NCI-H2227 (cell line): ENCODE measurements at regions not wholly inside any gene's neighbourhood (a gene's known extent, or its start where the extent isn't known, plus 50 kb on each side); places are given as distances from the start of the nearest gene placed in this dataset.
"Not testable (repeated sequence)": the region's sequence is repeated elsewhere in the genome, so short reads cannot be mapped to it uniquely, and the experiment has no call there.

Experiments
- DNase-seq: peaks from one replicate; lab custom pipeline; 2025; ENCODE audit not compliant: unreplicated experiment; lab: John Stamatoyannopoulos, UW

DNA sequence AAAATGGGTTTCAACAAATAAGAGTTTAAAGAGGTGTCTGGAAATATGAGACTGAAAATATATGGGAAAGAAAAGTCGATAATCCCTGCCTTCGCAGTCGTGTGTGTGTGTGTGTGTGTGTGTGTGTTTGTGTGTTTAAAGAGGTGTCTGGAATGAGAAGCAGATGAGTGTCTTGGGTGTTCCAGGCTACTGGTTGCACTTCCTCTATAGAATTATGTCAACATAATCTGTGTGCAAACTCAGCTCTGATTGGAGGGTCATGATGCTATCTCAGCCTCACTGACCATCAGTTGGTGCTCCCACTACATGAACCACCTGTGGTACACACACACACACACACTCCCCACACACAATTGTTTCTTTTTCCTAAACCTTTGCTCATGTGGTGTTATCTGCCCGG is 347.3 kb downstream of the NPIPA8 start:
- DNase-seq = no peak

DNA sequence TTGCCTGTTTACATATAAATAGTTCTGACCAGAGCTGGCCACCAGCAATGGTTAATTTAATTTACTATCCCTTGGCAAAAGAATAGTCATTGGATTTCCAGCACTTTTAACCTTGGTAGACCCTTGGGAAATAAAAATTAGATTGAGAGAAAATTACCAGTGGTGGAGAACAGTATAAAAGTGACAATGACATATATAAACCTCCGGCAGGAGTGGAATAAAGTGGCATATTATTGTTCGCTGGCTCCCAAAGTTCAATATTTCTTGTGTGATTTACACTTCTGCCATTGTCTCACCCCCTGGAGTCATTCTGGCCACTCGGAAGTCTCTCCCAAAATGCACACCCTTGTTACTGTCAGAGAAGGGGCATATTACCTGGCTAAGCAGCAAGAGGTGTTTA is 347.7 kb downstream of the NPIPA8 start:
- DNase-seq = no peak

DNA sequence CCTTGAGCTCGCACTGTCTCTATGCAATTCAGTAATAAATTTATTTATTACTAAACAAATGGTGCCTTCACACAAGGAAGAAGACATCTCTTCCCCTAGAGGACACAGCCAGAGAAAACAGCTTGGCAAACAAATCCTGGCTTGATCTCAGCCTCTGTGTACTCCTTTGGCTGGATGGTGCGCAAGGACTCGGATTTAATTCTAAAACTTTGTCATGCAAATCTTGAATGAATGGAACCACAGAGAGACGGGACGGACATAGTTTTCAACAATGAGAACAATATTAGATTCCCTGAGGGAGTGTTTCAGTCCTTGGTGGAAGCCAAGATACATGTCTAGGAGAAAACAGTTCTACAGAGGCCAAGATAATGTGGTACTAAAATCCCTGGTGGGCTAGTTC is 349.5 kb downstream of the NPIPA8 start:
- DNase-seq = no peak

DNA sequence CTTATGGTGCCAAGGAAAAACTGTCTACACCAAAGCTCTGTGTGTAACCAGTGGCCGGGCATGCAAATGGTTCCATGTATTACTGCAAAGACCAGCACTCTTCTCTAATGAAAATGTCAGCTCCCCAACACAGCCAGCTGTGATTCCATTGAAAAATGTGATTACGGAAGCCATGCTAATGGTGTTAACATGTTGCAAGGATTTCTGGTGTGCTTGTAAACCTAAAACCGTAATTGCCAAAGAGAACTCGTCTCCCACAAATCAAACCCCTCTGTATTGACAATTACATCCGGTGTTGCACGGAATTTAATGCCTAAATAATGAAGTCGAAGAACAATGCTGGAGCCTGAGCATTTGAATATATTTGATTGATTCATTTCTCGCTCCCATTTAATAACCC is 351.7 kb downstream of the NPIPA8 start:
- DNase-seq = no peak

DNA sequence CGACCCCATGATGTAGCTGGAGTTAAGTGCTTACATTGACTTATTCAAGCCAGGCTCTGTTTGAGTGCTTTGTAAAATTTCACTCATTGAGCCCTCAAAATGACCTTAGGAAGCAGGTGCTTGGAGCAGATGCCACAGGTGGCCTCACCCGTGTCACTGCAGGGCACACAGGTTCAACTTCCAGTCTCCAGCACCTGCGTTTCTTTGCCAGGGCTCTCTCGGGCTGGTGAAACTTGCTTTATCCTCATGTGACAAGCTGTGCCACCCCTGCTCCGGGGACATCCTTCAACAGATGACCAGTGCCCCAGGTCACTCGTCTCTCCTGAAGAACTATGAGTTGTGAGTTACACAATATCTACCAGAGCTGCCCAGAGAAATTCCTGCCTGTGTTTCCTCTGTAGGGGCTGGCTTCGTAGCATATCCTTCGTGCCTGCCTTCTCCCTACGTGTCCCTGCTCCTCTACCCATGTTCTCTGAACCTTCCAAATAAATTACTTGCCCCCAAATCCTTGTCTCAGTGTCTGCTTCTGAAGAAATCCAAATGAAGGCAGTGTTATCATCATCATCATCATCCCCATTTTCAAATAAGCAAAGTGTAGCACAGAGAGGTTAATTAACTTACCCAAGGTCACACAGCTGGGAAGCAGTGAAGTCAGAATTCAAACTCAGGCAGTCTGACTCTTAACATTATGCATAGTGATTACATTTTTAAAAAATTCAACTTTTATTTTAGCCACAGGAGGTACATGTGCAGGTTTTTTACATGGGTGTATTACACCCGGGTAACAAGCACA is 352.5 kb downstream of the NPIPA8 start:
- no peak for DNase-seq

DNA sequence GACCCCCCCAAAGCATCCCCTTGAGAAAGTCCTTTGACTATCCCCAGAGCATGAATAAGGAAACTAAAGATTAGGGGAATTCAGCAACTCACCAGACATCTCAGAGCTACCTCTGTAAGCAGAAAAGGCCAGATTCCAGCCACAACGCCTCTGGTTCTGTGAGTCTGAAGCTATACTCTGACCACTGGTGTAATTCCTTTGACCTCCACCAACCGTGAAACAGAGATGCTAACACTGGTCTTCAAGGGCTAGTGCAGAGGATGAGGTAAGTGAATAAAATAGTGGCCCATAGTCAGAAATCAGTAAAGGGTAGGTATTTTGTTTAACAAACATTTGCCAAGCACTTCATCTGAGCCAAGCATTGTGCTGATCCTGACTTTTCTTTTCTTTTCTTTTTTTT is 353.4 kb downstream of the NPIPA8 start:
- DNase-seq = no peak

DNA sequence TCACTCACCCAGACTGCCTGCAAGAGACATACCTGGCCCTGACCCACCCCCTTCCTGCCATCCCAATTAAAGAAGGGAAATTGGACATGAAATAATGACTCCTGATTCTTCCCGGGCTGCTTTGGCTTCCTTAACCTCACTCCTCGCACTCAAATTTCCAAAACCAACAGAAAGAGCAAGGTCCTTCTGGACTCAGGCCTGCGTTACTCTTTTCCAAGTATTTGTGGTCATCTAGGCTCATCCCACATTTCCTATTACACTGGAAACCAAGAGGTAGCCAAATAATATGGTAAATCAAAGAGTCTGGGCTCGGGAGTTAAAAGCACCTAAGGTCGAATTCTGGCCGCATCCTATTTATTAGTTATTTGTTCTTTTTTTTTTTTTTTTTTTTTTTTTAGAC is 359.3 kb downstream of the NPIPA8 start:
- no peak for DNase-seq

DNA sequence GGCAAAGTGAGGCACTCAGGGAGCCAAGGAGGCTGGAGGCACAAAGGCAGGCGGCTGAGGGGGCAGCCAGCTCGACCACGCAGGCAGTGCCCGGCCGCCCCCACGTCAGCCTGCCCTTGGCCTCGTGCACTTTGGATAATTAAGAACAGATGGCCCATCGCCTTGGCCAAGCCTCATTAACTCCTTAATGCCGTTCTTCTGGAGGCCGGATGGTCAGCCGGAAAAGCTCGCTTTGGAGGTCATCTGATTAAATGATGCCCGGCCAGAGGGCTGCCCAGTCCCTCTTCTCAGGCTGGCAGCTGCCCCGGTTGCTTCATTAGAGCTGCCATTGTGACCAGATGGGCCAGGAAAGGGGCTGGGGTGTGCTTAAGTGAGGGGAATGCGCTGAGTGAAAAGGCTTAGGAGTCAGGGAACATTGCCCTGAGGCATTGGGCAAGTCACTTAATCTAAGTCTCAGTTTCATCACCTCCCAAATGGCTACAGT is 364.0 kb downstream of the NPIPA8 start:
- no peak for DNase-seq

DNA sequence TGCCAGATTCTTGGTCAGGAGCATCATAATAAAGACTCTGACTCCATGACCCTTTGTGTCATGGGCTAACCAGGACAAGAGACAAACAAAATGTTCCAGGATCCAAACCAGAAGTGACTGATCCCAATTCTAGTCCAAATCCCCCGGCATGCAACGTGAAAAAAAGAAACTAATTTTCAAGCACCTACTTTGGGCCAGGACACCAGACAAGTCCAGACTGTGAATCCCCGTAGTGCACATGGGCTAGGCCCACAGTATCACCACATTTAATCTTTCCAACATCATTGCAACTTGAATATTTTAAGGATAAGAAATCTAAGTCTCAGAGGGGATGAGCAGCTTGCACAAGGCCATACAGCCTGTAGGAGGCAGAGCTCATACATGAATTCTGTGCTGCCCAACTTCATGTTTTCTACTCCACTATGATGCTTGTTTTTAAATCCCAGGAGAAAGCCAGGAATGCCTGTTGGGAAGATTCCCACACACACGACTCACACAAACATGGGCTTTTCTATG is 365.7 kb downstream of the NPIPA8 start:
- DNase-seq = no peak

DNA sequence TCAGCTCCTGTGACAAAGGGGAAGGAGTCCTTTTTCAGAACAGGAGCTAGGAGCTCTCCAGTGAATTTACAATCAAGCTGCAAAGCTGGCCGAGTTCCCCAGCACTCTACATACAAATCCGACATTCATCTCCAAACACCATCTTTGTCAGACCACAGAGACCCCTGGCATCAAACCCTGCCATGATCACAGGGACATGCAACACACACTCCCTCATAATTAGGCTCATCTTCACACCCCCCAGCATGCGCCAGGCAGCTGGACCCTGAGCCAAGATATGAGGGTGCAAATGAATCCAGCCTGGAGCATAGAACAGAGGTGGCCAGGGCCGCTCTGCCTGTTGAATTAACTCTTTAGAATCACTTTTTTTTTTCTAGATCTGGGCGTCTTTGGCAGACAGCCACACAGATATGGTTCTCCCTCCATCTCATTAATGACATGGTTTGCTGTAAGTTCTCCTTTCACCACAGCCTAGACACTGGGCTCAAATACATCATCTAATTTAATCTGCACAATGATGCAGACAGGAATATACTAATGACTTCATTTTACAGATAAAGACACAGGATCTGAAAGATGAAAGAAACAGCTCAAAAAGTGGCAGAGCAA is 366.3 kb downstream of the NPIPA8 start:
- DNase-seq = no peak

DNA sequence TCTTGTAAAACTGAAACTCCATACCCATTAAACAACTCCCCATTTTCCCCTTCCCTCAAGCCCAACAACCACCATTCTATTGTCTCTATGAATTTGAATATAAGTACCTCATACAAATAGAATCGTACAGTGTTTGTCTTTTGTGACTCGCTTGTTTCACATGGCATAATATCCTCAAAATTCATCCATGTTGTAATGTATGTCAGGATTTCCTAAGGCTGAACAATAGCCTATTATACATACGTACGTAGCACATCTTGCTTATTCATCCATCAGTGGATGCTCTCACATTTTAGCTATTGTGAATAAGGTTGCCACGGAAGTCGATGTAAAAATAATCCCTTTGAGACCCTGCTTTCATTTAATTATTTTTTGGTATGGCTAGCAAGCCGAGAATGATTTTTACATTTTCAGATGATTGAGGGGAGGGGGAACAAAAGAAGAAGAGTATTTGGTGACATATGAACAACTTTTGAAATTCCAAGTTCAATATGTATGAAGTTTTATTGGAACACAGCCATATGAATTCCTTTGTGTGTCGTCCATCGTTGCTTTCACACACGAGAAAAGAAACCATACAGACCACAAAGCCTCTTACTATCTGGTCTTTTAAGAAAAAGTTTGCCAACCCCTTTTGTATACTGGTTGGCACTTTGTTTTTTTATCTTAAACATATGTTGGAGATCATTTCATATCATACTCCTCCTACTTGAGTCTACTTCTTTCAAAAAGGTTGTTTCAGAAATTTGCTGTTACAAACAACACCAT is 371.2 kb downstream of the NPIPA8 start:
- DNase-seq = no peak

DNA sequence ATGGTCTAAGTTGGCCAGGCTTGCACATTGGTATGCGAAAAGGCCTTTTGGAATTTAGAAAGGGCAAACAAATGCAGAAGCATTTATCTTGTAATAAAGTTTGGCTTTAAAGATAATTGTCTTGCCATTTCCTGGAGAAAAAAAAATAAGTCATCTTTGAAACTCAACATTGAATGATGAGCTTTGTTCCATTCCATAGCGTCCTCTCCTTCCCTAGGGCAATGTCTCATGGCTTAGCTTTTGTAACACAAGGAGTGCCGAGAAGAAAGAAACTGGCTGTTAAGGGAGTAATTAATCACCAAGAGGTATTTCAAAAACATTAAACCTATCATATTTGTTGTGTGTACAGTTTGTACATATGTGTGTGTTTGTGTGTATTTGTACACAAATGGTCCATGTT is 372.3 kb downstream of the NPIPA8 start:
- DNase-seq = no peak

DNA sequence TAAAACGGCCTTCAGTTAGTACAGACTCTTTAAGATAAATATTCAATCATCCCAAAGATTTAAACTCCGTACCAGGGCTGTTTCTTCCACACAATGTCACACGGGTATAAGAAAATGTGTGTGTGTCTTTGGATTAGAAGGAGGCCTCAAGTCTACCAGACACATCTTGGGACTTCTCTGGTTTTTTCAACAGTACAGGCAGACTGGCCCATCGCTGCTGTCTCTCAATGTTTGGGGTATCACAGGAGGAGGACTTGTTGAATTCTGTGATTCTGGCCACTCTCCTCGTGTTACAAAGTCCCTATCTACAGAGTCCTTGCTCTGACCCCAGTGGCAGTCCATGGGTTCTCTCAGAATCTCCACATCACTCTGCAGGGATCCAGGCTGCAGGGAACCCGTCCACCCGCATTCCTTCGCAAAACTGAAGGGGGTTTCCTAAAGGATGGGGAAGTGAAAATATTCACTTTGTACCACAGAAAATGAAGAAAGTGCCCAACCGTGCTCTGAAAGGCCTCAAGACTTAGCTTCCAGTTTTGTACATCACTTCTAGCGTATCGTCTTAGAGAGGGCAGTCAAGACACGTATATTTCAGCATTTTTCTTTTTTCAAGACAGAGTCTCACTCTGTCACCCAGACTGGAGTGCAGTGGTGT is 373.2 kb downstream of the NPIPA8 start:
- DNase-seq = no peak

DNA sequence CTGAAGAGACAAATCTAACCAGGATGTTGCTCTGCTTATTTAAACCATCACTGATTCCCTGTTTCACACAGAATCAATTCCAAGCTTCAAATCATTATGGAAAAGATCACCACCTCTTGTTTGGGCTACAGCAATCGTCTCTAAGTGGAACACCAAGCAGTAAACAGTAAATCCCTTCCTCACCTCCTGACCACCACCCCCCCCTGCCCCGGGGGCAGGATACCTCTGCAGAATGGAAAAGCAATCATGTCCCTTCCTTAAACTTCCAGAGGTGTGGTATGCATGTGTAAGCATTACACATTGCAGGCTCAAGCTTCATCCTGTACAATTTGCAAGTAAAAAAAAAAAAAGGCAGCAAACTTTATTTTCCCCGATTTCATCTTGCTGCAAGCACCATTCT is 373.8 kb downstream of the NPIPA8 start:
- DNase-seq = no peak

DNA sequence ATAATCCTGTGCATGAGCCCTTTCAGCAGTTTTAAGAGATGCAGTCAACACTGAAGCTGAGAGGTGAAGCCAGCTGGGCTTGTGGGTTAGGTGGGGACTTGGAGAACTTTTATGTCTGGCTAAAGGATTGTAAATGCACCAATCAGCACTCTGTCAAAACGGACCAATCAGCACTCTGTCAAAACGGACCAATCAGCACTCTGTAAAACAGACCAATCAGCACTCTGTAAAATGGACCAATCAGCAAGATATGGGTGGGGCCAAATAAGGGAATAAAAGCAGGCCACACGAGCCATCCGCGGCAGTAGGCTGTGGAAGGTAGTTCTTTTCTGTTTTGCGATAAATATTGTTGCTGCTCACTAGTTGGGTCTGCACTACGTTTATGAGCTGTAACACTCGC is 374.7 kb downstream of the NPIPA8 start:
- DNase-seq = not testable (repeated sequence)

DNA sequence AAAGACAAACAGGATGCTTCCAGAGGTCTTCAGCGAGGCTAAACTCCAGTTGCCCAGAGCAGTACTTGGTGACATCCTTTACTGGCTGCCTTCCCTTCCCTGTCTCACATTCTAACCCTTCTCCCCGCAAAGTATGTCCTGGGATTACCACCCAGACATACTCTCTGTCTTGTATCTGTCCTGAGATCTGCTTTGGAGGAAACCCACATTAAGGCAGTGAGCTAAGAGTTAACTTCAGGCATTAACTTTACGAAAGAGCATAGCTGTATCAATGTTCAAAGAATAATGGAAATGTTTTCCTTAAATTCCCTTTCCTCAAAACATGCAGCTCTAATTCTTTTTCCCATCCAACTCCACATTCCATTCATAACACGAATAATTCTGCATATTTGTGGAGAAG is 385.2 kb downstream of the NPIPA8 start:
- DNase-seq = no peak

DNA sequence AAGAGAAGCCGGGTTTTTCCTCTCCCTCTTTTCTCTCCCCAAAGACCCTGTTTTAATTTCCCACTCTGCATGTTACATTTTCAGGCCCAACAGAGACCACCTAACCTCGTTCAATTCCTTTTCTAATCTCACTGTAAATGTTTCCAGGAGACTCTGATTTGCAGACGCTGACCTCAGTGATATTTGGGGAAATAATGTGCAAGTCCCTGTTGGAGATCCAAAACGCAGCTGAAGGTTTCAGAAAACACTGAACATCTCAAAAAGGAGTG is 386.6 kb downstream of the NPIPA8 start:
- DNase-seq = no peak

DNA sequence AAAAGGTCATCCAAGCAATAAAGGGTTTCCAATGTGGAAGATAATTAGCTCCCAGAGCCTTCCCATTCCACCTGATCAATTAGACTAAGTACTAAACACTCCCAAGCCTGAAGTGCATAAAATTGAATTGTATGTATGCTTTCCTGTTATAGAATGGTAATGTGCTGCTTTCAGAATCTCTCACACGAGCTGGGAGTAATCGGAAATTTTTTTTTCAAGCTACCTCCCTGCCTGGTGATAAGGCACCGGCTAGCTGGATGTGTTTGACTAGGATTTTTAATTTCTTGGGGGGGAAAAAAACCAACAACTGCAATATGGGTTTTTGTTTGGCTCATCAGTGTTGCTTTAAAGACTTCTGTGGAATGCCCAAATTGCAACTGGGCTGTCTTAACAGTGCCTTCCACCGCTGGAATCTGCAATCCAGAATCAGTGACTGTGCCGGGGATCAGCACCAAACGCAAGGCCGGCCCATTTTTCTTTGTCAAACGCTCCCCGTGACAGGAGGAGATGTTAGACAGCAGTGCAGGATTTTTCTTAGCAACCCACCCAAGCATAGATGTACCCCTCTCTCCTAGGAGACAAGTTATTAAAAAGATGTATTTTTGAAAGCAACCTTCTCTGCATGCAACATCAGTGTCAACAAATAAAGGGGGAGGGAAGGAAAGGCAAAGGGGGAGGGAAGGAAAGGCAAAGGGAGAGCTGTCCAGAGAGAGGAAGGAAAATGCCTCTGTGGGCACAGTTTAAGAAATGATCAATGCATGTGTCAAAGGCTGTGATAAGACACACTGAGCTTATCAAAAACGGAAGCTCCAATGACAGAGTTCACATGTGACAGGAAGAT is 387.2 kb downstream of the NPIPA8 start:
- DNase-seq = no peak

DNA sequence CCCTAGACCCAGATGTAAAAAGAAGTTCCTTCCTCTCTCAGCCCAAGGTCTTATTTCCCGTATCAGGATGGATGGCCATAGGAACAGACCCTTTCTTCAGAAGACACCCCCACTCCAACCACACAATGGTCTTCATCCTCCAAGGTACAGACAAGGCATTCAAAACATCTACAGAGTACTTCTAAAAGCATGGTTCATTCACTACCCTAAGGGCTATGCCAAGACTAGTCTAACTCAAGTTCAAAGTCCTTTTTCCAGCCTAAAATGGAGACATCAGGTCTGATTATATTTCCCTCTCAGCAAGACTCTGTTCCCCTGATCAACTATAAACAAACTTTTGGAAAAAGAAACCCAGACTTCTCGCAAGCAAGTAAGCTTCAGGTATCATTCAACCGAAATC is 388.9 kb downstream of the NPIPA8 start:
- no peak for DNase-seq

DNA sequence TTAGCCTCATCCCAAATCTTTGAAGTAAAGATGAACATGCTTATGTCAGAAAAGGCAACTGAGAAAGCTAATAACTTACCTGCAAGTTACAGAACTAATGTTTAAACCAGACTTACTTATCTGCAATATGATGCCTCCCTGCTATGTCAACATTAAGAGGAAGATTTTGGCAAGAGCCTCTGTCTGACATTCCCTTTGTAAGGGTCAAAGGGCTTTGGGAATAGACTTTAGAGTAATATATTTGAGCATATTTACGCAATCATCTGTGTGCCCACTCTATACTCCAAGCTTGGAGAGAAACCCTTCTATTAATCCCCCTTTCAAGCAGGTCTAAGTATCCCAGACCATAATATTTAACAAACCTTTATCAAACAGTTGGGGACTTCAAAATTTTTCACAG is 389.4 kb downstream of the NPIPA8 start:
- no peak for DNase-seq
